Left lobe of liver (tissue), 2 donors: ENCODE measurements at regions not wholly inside any gene's neighbourhood (a gene's known extent, or its start where the extent isn't known, plus 50 kb on each side); places are given as distances from the start of the nearest gene placed in this dataset.
A peak's percentile ranks its signal among the peaks of the same experiment; 100 is the strongest.
"Not testable (repeated sequence)": the region's sequence is repeated elsewhere in the genome, so short reads cannot be mapped to it uniquely, and the experiment has no call there.

Experiments used
- ATAC-seq: fragments of 200-7000 bp; cut with Tn5 transposase; one replicate; pipeline ENCODE4 v1.9.1; 2020; ENCODE audit warnings: mild to moderate bottlenecking, moderate library complexity
- DNase-seq: peaks from one replicate; pipeline ENCODE4 v3.0.0-alpha.2; 2020; ENCODE audit warnings: low spot score
- donor health status: DM: no; HTN: no; CAD: no; lungs with moderate emphysema.
- donor health status: DM: no; HTN: yes; CAD: no.

GRCh38 chr12:91772411-91772810 lies 373.2 kb downstream of the BTG1 start:
- DNase-seq: no peak
- no peak for ATAC-seq

GRCh38 chr12:91769736-91770135 lies 375.9 kb downstream of the BTG1 start:
- DNase-seq (no peak), ATAC-seq (no peak)

GRCh38 chr12:91767237-91767636 lies 378.4 kb downstream of the BTG1 start:
- no peak for DNase-seq
- ATAC-seq: no peak

DNA sequence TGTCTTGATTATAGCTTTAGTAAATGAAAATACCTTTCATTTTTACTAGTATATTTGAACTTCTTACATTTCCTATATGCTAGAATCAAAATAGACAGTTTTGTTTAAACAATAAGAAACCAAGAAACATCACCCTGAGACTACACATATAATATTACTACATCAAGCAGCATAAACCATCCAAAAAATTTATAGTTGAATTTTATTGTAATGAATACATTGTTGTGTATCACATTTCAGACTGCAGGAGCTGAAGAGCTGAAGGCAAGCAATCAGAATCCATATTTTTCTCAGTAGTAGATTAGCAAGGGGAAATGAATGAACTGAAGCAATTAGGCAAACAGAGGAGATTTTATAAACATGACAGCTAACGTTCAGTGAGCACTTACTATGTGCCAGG lies 379.2 kb downstream of the BTG1 start:
- DNase-seq: no peak
- ATAC-seq: no peak

- DNase-seq (no peak), ATAC-seq (no peak)
These were observed 381.8 kb downstream of the BTG1 start for GRCh38 chr12:91763654-91764370.

- ATAC-seq: no peak
- no peak for DNase-seq
These were observed 392.0 kb downstream of the BTG1 start for GRCh38 chr12:91753649-91754048.

DNA sequence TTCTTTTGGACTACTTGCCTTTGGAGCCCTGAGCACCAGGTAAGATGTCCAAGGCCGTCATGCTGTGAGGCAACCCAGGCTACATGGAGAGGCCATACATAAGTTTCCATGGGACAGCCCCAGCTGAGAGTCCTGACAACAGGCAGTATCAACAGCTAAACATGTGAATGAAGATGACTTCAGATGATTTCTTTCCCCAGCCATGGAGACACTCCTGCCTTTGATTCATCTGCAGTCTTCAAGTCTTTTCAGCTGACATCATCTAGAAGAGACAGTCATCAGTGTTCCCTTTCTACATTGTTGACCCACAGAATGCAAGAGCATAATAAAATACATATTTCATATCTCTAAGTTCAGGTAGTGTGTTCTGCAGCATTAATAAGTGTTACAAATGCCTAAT lies 398.7 kb downstream of the BTG1 start:
- no peak for DNase-seq
- no peak for ATAC-seq

- ATAC-seq (no peak), DNase-seq (no peak)
These were observed 401.0 kb downstream of the BTG1 start for GRCh38 chr12:91744597-91744996.

DNA sequence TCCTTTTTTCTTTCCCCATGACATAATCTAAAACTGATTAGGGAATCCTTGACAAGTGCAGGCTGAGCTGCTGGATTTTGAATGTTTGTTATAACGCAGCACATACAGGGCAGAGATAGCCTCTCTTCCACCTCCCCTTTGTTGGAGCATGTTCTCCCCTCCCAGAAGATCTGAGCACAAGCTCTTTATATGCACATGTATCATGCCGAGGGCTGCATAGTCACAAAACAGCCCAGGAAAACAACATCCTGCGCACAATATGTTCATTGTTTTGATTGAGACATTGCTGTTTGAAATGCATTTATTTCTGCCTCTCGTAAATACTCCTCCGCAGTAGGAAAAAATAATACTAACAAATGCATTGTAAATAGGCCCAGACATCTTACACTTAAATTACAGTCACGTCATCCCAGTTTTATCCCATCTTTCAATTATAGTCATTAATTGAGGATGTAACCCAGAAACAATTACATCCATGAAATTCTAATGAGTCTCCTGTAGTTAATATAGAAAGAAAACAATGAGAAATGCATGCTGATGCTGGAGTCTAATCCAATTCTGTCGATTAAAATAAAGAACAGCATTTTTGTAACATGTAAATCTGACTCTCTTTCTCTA lies 401.8 kb downstream of the BTG1 start:
- no peak for ATAC-seq
- no peak for DNase-seq

DNA sequence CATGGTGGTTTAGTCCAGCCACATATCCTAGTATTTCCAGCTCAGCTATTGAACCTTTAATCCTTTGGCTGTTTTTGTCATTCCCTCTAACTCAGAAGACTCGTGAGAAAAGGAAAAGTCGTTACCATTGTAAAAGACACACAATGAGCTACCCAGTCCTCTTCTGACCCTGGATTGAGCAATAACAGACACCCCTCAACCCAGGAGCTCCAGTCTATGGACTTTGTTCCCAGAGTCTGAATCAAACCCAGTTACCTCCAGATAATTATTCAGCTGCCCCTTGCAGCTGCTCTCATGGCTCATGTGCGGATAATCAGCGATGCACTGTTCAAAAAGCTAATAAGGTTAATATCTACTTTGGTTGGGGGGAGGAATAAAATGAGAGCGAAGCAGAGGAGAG lies 402.4 kb downstream of the BTG1 start:
- DNase-seq (no peak), ATAC-seq (no peak)

GRCh38 chr12:91741932-91742331 lies 403.7 kb downstream of the BTG1 start:
- ATAC-seq: no peak
- DNase-seq: no peak

- not testable (repeated sequence) for DNase-seq, ATAC-seq
These were observed 411.8 kb downstream of the BTG1 start for GRCh38 chr12:91733846-91734245.

DNA sequence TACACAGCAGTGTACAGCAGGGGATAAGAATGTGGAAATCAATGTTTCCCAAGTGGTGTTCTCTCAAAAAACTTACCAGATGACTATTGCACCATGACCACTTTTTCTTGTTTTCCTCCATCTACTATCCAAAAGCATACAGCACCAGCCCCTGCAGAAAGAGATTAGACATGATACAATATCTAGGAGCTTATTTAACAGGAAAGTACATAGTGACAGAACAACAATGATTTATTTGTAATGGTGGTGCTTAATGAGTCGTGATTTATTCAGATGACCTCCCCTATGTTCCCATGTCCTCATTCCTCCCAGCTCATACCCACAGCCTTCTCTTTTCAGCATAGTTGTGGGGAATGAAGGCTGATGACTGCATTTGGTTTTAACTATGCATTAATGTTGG lies 413.6 kb downstream of the BTG1 start:
- ATAC-seq: no peak
- DNase-seq: no peak

GRCh38 chr12:91729543-91729942 lies 416.1 kb downstream of the BTG1 start:
- DNase-seq: no peak
- no peak for ATAC-seq

DNA sequence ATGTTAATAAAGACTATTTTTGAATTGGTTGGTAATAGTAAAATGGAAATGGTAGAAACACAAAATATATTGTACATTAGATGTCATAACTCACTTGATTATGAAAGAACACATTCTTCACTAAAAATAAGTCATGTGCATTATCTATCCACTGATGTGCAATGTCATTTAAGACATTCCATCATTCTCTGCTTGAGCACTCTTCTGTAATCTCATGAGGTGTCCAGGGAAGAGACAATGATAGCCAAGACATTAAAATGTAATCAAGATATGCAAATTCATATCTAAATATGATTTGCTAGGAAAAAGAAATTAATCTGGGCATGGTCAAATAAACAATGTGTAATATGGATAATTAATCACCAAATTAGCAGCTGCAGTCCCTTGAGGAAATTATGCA lies 422.5 kb downstream of the BTG1 start:
- ATAC-seq: no peak
- DNase-seq: no peak

DNA sequence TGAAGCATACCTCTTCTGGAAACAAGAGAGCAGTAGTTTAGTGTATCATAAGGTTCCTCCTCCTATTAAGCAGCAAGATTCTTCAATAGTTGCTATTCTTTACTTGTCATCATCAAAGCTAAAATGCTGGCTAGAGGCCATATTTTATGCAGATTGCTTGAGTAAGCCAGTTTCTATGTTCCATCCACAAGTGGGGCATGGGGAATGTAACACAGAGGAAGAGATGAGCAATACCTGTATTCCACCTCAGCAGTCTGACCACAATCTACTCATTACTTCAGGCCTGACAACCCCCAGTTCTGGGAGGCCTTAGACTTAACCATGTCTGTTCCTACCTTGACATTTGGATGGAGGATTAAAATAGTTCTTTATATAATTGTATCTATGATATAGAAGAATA lies 423.6 kb downstream of the BTG1 start:
- ATAC-seq: no peak
- no peak for DNase-seq

- ATAC-seq (no peak), DNase-seq (no peak)
These were observed 424.6 kb downstream of the BTG1 start for GRCh38 chr12:91721023-91721422.

DNA sequence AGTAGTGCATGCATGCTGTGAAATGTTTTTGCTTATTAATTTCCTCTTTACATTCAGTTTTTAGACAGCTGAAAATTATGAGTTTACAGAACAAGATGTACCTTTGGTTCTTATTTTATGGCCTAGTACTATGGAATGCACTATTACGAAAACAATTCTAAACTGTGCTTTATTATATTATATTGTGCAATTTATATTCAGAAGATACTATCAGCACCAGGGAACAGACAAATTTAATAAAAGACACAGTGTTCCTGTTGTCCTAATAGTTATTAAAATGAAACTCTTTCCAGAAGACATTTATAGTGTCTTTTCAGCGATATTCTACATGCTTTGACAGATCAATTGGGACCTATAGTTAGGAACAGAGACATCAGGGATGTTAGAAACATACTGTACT lies 427.3 kb downstream of the BTG1 start:
- DNase-seq: no peak
- no peak for ATAC-seq

DNA sequence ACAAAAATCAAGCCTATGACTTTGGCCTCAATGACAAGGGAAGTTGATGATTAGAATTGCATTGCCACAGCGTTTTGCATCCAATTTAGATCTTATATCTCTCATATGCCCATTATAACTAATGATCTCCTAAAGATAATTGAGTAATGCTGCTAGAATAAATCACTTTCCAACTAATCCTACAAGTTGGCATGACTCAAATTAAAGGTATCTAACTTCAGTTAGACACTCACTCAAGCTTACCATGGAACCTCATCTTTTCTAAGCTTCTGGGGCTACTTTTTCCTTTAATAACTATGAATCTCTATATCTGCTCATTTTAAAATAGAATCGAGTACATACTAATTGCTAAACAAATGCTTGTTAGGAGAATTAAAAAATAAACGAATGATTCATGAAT lies 427.8 kb downstream of the BTG1 start:
- DNase-seq (no peak), ATAC-seq (no peak)

GRCh38 chr12:91711925-91712324 lies 433.7 kb downstream of the BTG1 start:
- ATAC-seq: peak; percentile 53
- DNase-seq: not testable (repeated sequence)

GRCh38 chr12:91706466-91706865 lies 439.2 kb downstream of the BTG1 start:
- no peak for ATAC-seq

GRCh38 chr12:91704446-91704845 lies 441.2 kb downstream of the BTG1 start:
- no peak for ATAC-seq
- DNase-seq: no peak

More at GRCh38 chr12:91706466-91706865, 439.2 kb downstream of the BTG1 start:
- no peak for DNase-seq
